ENCODE measurements at regions not wholly inside any gene's neighbourhood (a gene's known extent, or its start where the extent isn't known, plus 50 kb on each side); places are given as distances from the start of the nearest gene placed in this dataset.

DNA sequence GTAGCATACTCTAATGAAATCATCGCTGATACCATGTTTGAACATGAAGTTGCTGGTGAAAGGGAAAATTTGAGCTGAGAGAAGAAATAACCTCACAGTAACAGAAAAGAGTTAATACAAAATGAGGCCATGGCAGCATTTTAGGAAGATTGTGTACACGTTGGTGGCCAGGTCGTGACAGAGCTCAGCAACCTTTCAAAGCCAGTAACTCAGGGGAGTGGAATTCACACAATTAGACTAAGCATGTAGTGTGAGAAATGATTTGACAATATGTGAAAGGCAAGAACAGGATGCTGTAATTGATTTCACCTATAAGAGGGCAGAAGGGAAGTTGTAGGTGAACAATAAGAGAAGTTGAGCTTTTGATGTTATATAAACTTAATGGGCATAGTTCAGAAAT lies 246.3 kb downstream of the OGFRL1 start:
- peak overlapping the region; percentile 4 for H3K27ac Mint-ChIP-seq
- TF ChIP-seq, protein P1, sequence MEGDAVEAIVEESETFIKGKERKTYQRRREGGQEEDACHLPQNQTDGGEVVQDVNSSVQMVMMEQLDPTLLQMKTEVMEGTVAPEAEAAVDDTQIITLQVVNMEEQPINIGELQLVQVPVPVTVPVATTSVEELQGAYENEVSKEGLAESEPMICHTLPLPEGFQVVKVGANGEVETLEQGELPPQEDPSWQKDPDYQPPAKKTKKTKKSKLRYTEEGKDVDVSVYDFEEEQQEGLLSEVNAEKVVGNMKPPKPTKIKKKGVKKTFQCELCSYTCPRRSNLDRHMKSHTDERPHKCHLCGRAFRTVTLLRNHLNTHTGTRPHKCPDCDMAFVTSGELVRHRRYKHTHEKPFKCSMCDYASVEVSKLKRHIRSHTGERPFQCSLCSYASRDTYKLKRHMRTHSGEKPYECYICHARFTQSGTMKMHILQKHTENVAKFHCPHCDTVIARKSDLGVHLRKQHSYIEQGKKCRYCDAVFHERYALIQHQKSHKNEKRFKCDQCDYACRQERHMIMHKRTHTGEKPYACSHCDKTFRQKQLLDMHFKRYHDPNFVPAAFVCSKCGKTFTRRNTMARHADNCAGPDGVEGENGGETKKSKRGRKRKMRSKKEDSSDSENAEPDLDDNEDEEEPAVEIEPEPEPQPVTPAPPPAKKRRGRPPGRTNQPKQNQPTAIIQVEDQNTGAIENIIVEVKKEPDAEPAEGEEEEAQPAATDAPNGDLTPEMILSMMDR (IDR thresholded peaks at IDR 0.05): no peak
- no peak overlapping the region for H3K4me3 Mint-ChIP-seq
- H3K4me1 Mint-ChIP-seq: peaks cover 22% of the 10 kb centered on the region
- no peaks in the 10 kb centered on the region for H3K9me3 Mint-ChIP-seq
- no peak for DNase-seq
- no peaks in the 10 kb centered on the region for H3K27me3 Mint-ChIP-seq (ENCODE audit: low read depth, poor library complexity)
- H3K36me3 Mint-ChIP-seq (ENCODE audit: low read depth): no peaks in the 10 kb centered on the region

DNA sequence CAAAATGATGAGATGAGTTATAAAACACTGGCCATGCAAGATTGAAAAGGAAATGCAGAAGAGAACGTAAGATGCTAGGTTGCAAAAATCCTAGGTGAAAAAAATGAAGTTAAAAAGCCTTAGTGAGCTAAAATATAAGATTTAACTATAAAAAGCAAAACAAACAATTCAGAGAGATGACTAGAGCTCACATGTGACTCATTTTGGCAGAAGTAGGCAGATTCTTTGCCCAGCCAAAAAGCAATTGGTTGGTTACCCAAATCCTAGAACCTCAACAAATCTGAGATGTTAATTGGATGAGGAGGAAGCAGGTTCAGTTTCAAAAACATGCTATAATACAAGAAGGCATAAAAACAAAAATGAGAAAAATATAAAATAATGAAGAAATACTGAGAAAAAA lies 249.1 kb downstream of the OGFRL1 start:
- H3K36me3 Mint-ChIP-seq (ENCODE audit: low read depth): no peaks in the 10 kb centered on the region
- no peaks in the 10 kb centered on the region for H3K9me3 Mint-ChIP-seq
- TF ChIP-seq, protein P1 (IDR thresholded peaks at IDR 0.05): no peak
- no peak for DNase-seq
- H3K4me1 Mint-ChIP-seq: peaks cover 13% of the 10 kb centered on the region
- no peaks in the 10 kb centered on the region for H3K27me3 Mint-ChIP-seq (ENCODE audit: low read depth, poor library complexity)
- H3K4me3 Mint-ChIP-seq: no peak overlapping the region
- no peak overlapping the region for H3K27ac Mint-ChIP-seq

DNA sequence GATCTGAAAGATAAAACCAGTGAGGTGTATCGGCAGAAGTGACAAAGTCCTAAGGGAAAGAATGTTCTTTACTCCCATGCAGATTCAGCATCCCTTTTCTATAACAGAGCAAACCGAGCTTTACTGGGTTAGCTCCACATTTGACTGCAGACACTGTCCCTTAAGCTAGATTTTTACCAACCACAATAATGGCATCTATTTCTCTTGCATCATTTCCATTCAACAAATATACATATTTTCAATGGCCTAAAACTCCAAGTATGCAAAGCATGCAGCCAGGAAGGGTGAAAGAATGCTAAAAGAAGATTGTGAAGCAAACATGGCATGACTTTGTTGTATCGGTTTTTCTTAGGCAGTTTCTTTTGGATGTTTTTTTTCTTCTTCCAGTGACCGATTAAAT lies 255.4 kb downstream of the OGFRL1 start:
- Mint-ChIP-seq H3K27me3 (ENCODE audit: low read depth, poor library complexity) (no peaks in the 10 kb centered on the region), H3K4me3 (no peak overlapping the region), H3K36me3 (ENCODE audit: low read depth) (no peaks in the 10 kb centered on the region), H3K9me3 (no peaks in the 10 kb centered on the region), H3K27ac (no peak overlapping the region), H3K4me1 (no peaks in the 10 kb centered on the region)
- TF ChIP-seq, protein P1 (IDR thresholded peaks at IDR 0.05): no peak
- no peak for DNase-seq

DNA sequence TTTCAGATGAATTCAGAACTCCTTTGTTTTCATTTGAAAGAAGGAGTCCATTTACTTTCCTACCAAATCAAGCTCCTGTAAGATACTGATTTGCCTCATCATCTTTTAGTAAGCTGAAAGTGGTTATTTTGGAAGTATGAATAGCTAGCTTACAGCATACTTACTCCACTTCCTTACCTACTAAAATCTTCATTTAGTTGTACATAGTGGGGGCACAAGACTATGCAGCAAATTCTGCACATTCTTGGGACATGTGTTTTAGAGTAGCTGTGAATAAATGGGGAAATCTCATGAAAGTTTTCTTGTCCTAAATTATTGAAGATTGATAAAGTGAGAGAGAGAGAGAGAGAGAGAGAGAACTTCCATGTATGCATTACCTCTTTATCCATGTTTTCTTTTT lies 256.3 kb downstream of the OGFRL1 start:
- no peaks in the 10 kb centered on the region for H3K27me3 Mint-ChIP-seq (ENCODE audit: low read depth, poor library complexity)
- peaks cover 2% of the 10 kb centered on the region for H3K9me3 Mint-ChIP-seq
- TF ChIP-seq, protein P1 (IDR thresholded peaks at IDR 0.05): no peak
- no peak overlapping the region for H3K4me3 Mint-ChIP-seq
- no peaks in the 10 kb centered on the region for H3K36me3 Mint-ChIP-seq (ENCODE audit: low read depth)
- no peak for DNase-seq
- no peak overlapping the region for H3K27ac Mint-ChIP-seq
- H3K4me1 Mint-ChIP-seq: no peaks in the 10 kb centered on the region

DNA sequence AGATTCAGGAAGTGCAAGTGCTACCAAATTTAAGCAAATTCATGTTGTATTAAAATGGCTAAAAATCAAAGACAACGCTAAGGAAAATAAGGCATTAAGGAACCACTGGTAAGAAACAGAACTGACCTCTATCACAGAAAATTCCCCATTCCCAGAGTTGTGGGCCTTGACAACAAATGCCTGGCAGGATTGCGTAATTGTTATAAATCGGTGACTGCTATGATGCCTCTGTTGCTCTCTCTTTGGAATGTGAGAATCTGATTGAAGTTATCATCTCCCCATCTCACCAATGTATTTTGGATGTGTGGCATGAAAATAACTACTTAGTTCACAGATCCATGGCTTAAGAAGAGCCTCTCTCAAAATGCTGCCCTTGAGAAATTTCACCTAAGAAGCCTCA lies 257.3 kb downstream of the OGFRL1 start:
- no peak overlapping the region for H3K27ac Mint-ChIP-seq
- no peak overlapping the region for H3K4me3 Mint-ChIP-seq
- no peaks in the 10 kb centered on the region for H3K27me3 Mint-ChIP-seq (ENCODE audit: low read depth, poor library complexity)
- peaks cover under 1% of the 10 kb centered on the region for H3K4me1 Mint-ChIP-seq
- no peak for DNase-seq
- H3K36me3 Mint-ChIP-seq (ENCODE audit: low read depth): no peaks in the 10 kb centered on the region
- H3K9me3 Mint-ChIP-seq: peaks cover 6% of the 10 kb centered on the region
- TF ChIP-seq, protein P1 (IDR thresholded peaks at IDR 0.05): no peak

DNA sequence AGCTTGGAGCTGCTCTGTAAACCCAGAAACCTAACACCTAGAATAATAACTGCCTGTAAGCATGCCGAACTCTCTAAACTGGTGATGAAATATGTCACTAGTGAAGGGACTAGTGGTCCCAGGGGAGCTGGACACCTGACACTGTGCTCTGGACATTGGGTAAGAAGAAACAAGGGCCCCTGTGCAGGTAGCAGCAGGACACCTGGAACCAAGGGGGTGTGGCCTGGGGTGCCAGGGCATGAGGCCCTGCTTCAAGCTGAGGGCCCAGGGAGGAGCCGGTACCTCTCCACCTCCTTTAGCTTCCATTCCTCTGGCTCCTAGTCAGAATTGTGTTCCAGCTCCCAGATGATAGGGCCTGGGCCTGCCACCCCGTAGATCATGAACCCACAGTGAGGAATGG lies 263.2 kb downstream of the OGFRL1 start:
- H3K27ac Mint-ChIP-seq: no peak overlapping the region
- H3K9me3 Mint-ChIP-seq: peaks cover 45% of the 10 kb centered on the region
- no peaks in the 10 kb centered on the region for H3K27me3 Mint-ChIP-seq (ENCODE audit: low read depth, poor library complexity)
- peaks cover 10% of the 10 kb centered on the region for H3K36me3 Mint-ChIP-seq (ENCODE audit: low read depth)
- TF ChIP-seq, protein P1 (IDR thresholded peaks at IDR 0.05): no peak
- no peak for DNase-seq
- peaks cover 11% of the 10 kb centered on the region for H3K4me1 Mint-ChIP-seq
- H3K4me3 Mint-ChIP-seq: no peak overlapping the region

Data from nephron progenitor cell (in vitro differentiated cells).